HL-60 (cell line): ENCODE measurements at regions not wholly inside any gene's neighbourhood (a gene's known extent, or its start where the extent isn't known, plus 50 kb on each side); places are given as distances from the start of the nearest gene placed in this dataset.

Source experiments
- DNase-seq, 2 experiments: peaks; one replicate each; pipeline ENCODE4 v3.0.0-alpha.2; 2010 to 2020; ENCODE audit warnings: low read depth in 1 of 2, low spot score in 1 of 2
- H3K27ac ChIP-seq: fragments of 250-450 bp; sonication (Bioruptor Pico); replicated peaks from 2 replicates; pipeline ENCODE4 v1.5.1; 2020; ENCODE audit warnings: mild to moderate bottlenecking, moderate library complexity
- H3K27me3 ChIP-seq: fragments of 250-450 bp; sonication (Bioruptor Pico); 2 replicates; pipeline ENCODE4 v1.5.1; 2021; ENCODE audit warnings: mild to moderate bottlenecking, moderate library complexity; ENCODE audit not compliant: insufficient read depth, poor library complexity, severe bottlenecking
- H3K4me3 ChIP-seq: replicated peaks from 2 replicates; pipeline ENCODE4 v1.5.1; 2011; ENCODE audit warnings: mild to moderate bottlenecking, control low read depth, low read length; ENCODE audit not compliant: insufficient read depth
- GABPA ChIP-seq: IDR thresholded peaks from 2 replicates; pipeline ENCODE4 v1.6.1; 2012; ENCODE audit warnings: low read depth
- POLR2AphosphoS5 ChIP-seq: IDR thresholded peaks from 2 replicates; pipeline ENCODE4 v1.6.1; 2012; ENCODE audit warnings: low read depth
- SPI1 ChIP-seq: IDR thresholded peaks from 2 replicates; pipeline ENCODE4 v1.6.1; 2012; ENCODE audit warnings: low read depth, mild to moderate bottlenecking, borderline replicate concordance
- TF ChIP-seq, protein P1 (sequence below): IDR thresholded peaks from one replicate; pipeline ENCODE4 v1.5.1; 2011; ENCODE audit warnings: low read length, control low read depth, inconsistent platforms; ENCODE audit not compliant: insufficient read depth
- TF ChIP-seq, protein P2 (sequence below): IDR thresholded peaks from 2 replicates; pipeline ENCODE4 v1.6.1; 2012; ENCODE audit warnings: low read depth; ENCODE audit not compliant: insufficient replicate concordance

DNA sequence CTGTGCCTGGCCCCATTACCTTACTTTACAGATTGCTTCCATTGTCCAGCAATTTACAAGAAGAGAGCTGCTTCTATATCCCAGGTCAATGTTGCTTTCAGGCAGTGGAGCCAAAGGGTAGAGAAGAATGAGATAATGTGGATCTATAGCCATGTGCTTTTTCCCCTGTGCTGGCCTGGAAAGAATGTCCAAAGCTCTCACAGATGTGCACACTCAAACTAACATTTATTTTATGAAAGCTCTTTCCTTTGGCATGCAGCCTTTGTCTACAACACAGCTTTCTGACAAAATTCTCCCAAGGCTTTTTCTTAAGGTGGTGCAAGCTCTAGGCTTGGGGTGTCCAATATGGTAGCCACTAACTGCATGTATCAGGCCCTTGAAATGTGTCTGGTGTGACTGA lies 217.3 kb downstream of the LRRC70 start:
- DNase-seq: no peak
- H3K4me3 ChIP-seq: no peak overlapping the region
- H3K27ac ChIP-seq: no peak overlapping the region
- TF ChIP-seq GABPA: no peak
- no peaks in the 10 kb centered on the region for H3K27me3 ChIP-seq

DNA sequence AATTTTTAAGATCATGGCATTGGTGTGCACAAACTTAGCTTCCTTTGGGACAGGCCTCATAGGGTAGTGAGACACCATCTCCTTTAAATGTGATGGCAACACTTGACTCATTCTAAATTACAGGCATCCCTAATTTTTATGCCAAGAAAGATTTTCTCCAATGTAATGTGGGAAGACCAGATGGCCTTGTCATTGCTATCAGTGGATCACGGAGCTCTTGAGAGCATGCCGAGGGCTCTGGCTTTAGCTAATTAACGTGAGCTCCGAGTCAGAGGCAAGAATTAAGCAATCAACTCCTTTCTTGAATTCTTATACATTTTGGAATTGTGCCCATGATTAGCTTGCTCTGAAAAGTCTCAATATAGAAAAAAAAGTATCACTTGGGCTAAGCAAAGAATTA lies 215.8 kb downstream of the LRRC70 start:
- TF ChIP-seq SPI1: no peak
- TF ChIP-seq, protein P1, sequence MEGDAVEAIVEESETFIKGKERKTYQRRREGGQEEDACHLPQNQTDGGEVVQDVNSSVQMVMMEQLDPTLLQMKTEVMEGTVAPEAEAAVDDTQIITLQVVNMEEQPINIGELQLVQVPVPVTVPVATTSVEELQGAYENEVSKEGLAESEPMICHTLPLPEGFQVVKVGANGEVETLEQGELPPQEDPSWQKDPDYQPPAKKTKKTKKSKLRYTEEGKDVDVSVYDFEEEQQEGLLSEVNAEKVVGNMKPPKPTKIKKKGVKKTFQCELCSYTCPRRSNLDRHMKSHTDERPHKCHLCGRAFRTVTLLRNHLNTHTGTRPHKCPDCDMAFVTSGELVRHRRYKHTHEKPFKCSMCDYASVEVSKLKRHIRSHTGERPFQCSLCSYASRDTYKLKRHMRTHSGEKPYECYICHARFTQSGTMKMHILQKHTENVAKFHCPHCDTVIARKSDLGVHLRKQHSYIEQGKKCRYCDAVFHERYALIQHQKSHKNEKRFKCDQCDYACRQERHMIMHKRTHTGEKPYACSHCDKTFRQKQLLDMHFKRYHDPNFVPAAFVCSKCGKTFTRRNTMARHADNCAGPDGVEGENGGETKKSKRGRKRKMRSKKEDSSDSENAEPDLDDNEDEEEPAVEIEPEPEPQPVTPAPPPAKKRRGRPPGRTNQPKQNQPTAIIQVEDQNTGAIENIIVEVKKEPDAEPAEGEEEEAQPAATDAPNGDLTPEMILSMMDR: no peak
- no peak for TF ChIP-seq POLR2AphosphoS5
- TF ChIP-seq, protein P2, sequence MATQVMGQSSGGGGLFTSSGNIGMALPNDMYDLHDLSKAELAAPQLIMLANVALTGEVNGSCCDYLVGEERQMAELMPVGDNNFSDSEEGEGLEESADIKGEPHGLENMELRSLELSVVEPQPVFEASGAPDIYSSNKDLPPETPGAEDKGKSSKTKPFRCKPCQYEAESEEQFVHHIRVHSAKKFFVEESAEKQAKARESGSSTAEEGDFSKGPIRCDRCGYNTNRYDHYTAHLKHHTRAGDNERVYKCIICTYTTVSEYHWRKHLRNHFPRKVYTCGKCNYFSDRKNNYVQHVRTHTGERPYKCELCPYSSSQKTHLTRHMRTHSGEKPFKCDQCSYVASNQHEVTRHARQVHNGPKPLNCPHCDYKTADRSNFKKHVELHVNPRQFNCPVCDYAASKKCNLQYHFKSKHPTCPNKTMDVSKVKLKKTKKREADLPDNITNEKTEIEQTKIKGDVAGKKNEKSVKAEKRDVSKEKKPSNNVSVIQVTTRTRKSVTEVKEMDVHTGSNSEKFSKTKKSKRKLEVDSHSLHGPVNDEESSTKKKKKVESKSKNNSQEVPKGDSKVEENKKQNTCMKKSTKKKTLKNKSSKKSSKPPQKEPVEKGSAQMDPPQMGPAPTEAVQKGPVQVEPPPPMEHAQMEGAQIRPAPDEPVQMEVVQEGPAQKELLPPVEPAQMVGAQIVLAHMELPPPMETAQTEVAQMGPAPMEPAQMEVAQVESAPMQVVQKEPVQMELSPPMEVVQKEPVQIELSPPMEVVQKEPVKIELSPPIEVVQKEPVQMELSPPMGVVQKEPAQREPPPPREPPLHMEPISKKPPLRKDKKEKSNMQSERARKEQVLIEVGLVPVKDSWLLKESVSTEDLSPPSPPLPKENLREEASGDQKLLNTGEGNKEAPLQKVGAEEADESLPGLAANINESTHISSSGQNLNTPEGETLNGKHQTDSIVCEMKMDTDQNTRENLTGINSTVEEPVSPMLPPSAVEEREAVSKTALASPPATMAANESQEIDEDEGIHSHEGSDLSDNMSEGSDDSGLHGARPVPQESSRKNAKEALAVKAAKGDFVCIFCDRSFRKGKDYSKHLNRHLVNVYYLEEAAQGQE: no peak
- no peak for TF ChIP-seq GABPA
- Histone ChIP-seq H3K27ac (no peak overlapping the region), H3K4me3 (no peak overlapping the region), H3K27me3 (no peaks in the 10 kb centered on the region)
- no peak for DNase-seq

DNA sequence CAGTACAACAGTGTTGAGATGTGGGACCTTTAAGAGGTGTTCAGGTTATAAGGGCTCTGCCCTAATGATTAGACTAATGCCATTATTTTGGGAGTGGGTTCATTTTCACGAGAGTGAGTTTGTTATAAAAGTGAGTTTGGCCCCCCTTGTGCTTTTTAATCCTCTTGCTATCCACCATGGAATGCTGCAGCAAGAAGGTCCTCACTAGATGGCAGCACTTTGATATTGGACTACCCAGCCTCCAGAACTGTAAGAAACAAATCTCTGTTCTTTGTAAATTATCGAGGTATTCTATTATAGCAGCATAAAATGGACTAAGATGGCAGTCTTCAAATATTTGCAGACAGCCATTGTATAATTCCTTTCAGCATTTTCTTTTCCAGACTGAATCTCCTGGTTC lies 212.4 kb downstream of the LRRC70 start:
- Histone ChIP-seq H3K27ac (no peak overlapping the region), H3K4me3 (no peak overlapping the region), H3K27me3 (no peaks in the 10 kb centered on the region)
- TF ChIP-seq POLR2AphosphoS5 (no peak), GABPA (no peak), SPI1 (no peak)
- TF ChIP-seq, protein P1: no peak
- TF ChIP-seq, protein P2: no peak
- DNase-seq: no peak

DNA sequence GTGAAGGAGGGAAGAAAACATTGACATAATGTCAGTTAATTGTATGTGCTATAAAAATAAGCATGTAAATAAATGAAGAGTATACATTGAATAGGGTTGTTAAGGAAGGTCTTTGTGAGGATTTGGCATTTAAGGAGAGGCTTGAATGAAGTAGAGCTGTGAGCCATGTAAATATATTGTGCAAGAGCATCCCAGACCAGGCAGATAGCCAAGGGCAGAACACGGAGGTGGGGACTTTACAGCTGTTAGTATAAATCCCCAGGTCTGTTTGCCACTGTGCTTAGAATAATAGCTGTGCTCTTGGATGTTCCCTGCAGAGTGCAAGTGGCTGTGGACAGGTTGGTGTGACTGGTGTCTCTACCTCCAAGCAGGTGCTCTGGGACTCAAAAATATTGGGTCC lies 211.7 kb downstream of the LRRC70 start:
- Histone ChIP-seq H3K4me3 (no peak overlapping the region), H3K27ac (no peak overlapping the region), H3K27me3 (no peaks in the 10 kb centered on the region)
- DNase-seq: no peak
- TF ChIP-seq, protein P2: no peak
- TF ChIP-seq SPI1 (no peak), POLR2AphosphoS5 (no peak), GABPA (no peak)
- TF ChIP-seq, protein P1: no peak
